ENCODE measurements at regions not wholly inside any gene's neighbourhood (a gene's known extent, or its start where the extent isn't known, plus 50 kb on each side); places are given as distances from the start of the nearest gene placed in this dataset.

DNA sequence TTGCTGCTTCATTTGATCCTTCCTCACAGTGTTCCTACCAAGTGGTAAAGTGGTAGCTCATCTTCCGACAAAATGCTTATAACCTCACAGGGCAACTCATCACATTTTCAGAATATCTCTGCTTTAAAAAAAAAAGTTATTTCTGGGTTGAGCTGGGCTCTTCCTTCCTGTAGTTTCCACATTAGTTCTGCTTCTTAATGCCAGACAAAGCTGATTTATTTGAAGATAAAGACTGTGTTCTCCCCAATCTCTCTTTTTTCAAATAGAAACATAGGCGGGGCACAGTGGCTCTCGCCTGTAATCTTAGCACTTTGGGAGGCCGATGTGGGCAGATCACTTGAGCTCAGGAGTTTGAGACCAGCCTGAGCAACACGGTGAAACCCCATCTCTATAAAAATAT lies 273.1 kb downstream of the ACTL7B start:
- Histone ChIP-seq H3K4me3 (replicated peaks in 1 of 3; ENCODE audit: insufficient read depth in 1 of 3, low read depth in 2 of 3, low read length in 3 of 3) (no peak overlapping the region), H3K4me2 (ENCODE audit: low read depth, low read length) (no peak overlapping the region), H2AFZ (ENCODE audit: low read length) (no peak overlapping the region), H3K9ac (ENCODE audit: insufficient read depth, low read depth, low read length) (no peak overlapping the region), H3K79me2 (ENCODE audit: insufficient read depth, low read length) (no peaks in the 10 kb centered on the region), H3K9me3 (ENCODE audit: low read length) (no peaks in the 10 kb centered on the region), H3K27ac (ENCODE audit: extremely low read length, insufficient read depth, low read length) (no peak overlapping the region), H4K20me1 (ENCODE audit: insufficient read depth, low read length) (no peaks in the 10 kb centered on the region), H3K27me3 (ENCODE audit: control insufficient read depth in 1 of 2, insufficient read depth in 2 of 2, low read length in 2 of 2) (no peaks in the 10 kb centered on the region), H3K36me3 (replicated peaks in 1 of 2; ENCODE audit: control insufficient read depth in 1 of 2, insufficient read depth in 2 of 2, low read length in 2 of 2) (no peaks in the 10 kb centered on the region), H3K4me1 (ENCODE audit: insufficient read depth, low read length) (peaks cover 10% of the 10 kb centered on the region; the same call in 1 of the 2 replicates)
- TF ChIP-seq MEIS1 (CRISPR knock-in tag; IDR thresholded peaks at IDR 0.05; ENCODE audit: borderline replicate concordance) (no peak), SRY (CRISPR knock-in tag; IDR thresholded peaks at IDR 0.05) (no peak), ZBTB42 (CRISPR knock-in tag; IDR thresholded peaks at IDR 0.05) (no peak), ZNF234 (CRISPR knock-in tag; conservative IDR thresholded peaks at IDR 0.05) (no peak), IKZF4 (CRISPR knock-in tag; IDR thresholded peaks at IDR 0.05; ENCODE audit: borderline replicate concordance, low read depth, not compliant biosample characterization) (no peak), SALL2 (CRISPR knock-in tag; IDR thresholded peaks at IDR 0.05) (no peak), ZNF317 (CRISPR knock-in tag; IDR thresholded peaks at IDR 0.05) (no peak), PAWR (CRISPR knock-in tag; IDR thresholded peaks at IDR 0.05; ENCODE audit: borderline replicate concordance) (no peak), SMC3 (IDR thresholded peaks at IDR 0.05; ENCODE audit: low read length) (no peak), SRSF4 (IDR thresholded peaks at IDR 0.05; ENCODE audit: low read depth, low read length, poor library complexity, severe bottlenecking) (no peak), WIZ (CRISPR knock-in tag; IDR thresholded peaks at IDR 0.05) (no peak), CENPT (CRISPR knock-in tag; IDR thresholded peaks at IDR 0.05; ENCODE audit: low read depth) (no peak), MIER3 (CRISPR knock-in tag; IDR thresholded peaks at IDR 0.05; ENCODE audit: borderline replicate concordance) (no peak), NBN (conservative IDR thresholded peaks at IDR 0.05) (no peak), ZNF333 (CRISPR knock-in tag; IDR thresholded peaks at IDR 0.05; ENCODE audit: borderline replicate concordance) (no peak), MYNN (CRISPR knock-in tag; IDR thresholded peaks at IDR 0.05; ENCODE audit: low read depth) (no peak), BRD4 (CRISPR knock-in tag; IDR thresholded peaks at IDR 0.05) (no peak)
- 42% methylated on average over 5 of the region's 5 CpGs for WGBS (ENCODE audit: low lambda C conversion rate)
- ATAC-seq: no peak
- ChIA-PET POLR2A (no interaction called here), CTCF (ENCODE audit: low intra/inter-chr PET ratio, low total read pairs) (no interaction called here)
- in situ Hi-C loops (cut with HindIII; ENCODE audit: extremely low pct_ligation_motif_present, low pct_unique_long_range_greater_than_20kb): no loop called here
- no TSS peak for BruUV-seq (replicated peaks)
- no peak for DNase-seq (ENCODE audit: low spot score)
- intact Hi-C loops (cut with micrococcal nuclease; ENCODE audit: unreplicated experiment): no loop called here
- FAIRE-seq: no peak

All from HepG2 (cell line).